OCI-LY3 (cell line): ENCODE measurements at regions not wholly inside any gene's neighbourhood (a gene's known extent, or its start where the extent isn't known, plus 50 kb on each side); places are given as distances from the start of the nearest gene placed in this dataset.
"Not testable (repeated sequence)": the region's sequence is repeated elsewhere in the genome, so short reads cannot be mapped to it uniquely, and the experiment has no call there.

ENCODE experiments used
- H2AFZ ChIP-seq: fragments of 200-600, 300-600 bp; shearing (Covaris generic); 2 replicates; pipeline ENCODE4 v1.6.0; 2014; ENCODE audit warnings: antibody characterized with exemption, low read depth, low read length
- H3K27ac ChIP-seq: fragments of 200-600, 300-600 bp; sonication (generic); 2 replicates; pipeline ENCODE4 v1.5.1; 2014; ENCODE audit warnings: mild to moderate bottlenecking, low read length, moderate library complexity, mixed read lengths
- H3K27me3 ChIP-seq: fragments of 200-600, 300-600 bp; sonication (generic); 2 replicates; pipeline ENCODE4 v1.6.1; 2014; ENCODE audit warnings: low read depth, low read length, mixed read lengths
- H3K36me3 ChIP-seq: fragments of 200-600, 300-600 bp; sonication (generic); replicated peaks from 2 replicates; pipeline ENCODE3; 2014; ENCODE audit warnings: low read depth, low read length, mixed read lengths
- H3K4me1 ChIP-seq: fragments of 300-600, 200-600 bp; sonication (generic); 2 replicates; pipeline ENCODE4 v1.6.1; 2014; ENCODE audit warnings: low read length, mixed read lengths
- H3K4me2 ChIP-seq: fragments of 200-600, 300-600 bp; sonication (generic); 2 replicates; pipeline ENCODE4 v1.6.1; 2014; ENCODE audit warnings: low read length, mixed read lengths
- H3K4me3 ChIP-seq: fragments of 300-600, 200-600 bp; sonication (generic); 2 replicates; pipeline ENCODE4 v1.5.1; 2014; ENCODE audit warnings: antibody characterized with exemption, mild to moderate bottlenecking, low read length, moderate library complexity
- H3K79me2 ChIP-seq: fragments of 300-600, 200-600 bp; shearing (Covaris generic); 2 replicates; pipeline ENCODE4 v1.6.1; 2014; ENCODE audit warnings: mild to moderate bottlenecking, low read length, mixed read lengths
- H3K9ac ChIP-seq: fragments of 300-600, 200-600 bp; shearing (Covaris generic); 2 replicates; pipeline ENCODE4 v1.6.0; 2014; ENCODE audit warnings: mild to moderate bottlenecking, low read length, moderate library complexity
- H3K9me3 ChIP-seq: fragments of 200-600, 300-600 bp; shearing (Covaris generic); 2 replicates; pipeline ENCODE4 v1.6.1; 2014; ENCODE audit warnings: low read length, mixed read lengths; ENCODE audit not compliant: insufficient read depth
- H4K20me1 ChIP-seq: fragments of 200-600, 300-600 bp; sonication (generic); 2 replicates; pipeline ENCODE4 v1.6.1; 2016; ENCODE audit warnings: low read length, mixed read lengths; ENCODE audit not compliant: insufficient read depth
- CTCF ChIP-seq: fragments of 200-600, 300-600 bp; sonication (generic); IDR thresholded peaks from 2 replicates; pipeline ENCODE4 v1.5.1; 2014; ENCODE audit warnings: antibody characterized with exemption, low read length, low read depth
- EZH2phosphoT487 ChIP-seq: fragments of 200-600 bp; shearing (Covaris generic); IDR thresholded peaks from 2 replicates; pipeline ENCODE4 v1.6.1; 2018; ENCODE audit warnings: antibody characterized with exemption, mixed run types, low read depth

- H3K4me2 ChIP-seq, result no peak overlapping the region
- H3K27ac ChIP-seq, result peak overlapping the region; percentile 32; the same call in 1 of the 2 replicates
- no peak overlapping the region for H3K4me3 ChIP-seq
- no peak overlapping the region for H2AFZ ChIP-seq
- no peaks in the 10 kb centered on the region for H3K27me3 ChIP-seq
- H4K20me1 ChIP-seq, result no peaks in the 10 kb centered on the region
- no peak overlapping the region for H3K9ac ChIP-seq
- TF ChIP-seq CTCF (no peak), EZH2phosphoT487 (no peak)
- H3K36me3 ChIP-seq, result peaks cover 18% of the 10 kb centered on the region
- H3K79me2 ChIP-seq, result no peaks in the 10 kb centered on the region
- H3K4me1 ChIP-seq, result peaks cover 45% of the 10 kb centered on the region
- H3K9me3 ChIP-seq, result peaks cover 6% of the 10 kb centered on the region; the same call in 1 of the 2 replicates
Observed at GRCh38 chr6:74596588-74596987, 609.3 kb downstream of the COL12A1 start.

- not testable (repeated sequence) for H3K79me2 ChIP-seq, H2AFZ ChIP-seq, H4K20me1 ChIP-seq, H3K9me3 ChIP-seq, H3K4me3 ChIP-seq, H3K9ac ChIP-seq, H3K4me2 ChIP-seq, H3K27ac ChIP-seq, H3K27me3 ChIP-seq
- peaks cover 36% of the 10 kb centered on the region for H3K4me1 ChIP-seq
- peaks cover 14% of the 10 kb centered on the region for H3K36me3 ChIP-seq
Observed at GRCh38 chr6:74594350-74594749, 611.5 kb downstream of the COL12A1 start.

GRCh38 chr6:74588094-74588832 is 617.6 kb downstream of the COL12A1 start:
- Histone ChIP-seq H3K9me3 (no peaks in the 10 kb centered on the region), H3K4me2 (no peak overlapping the region), H3K4me1 (no peaks in the 10 kb centered on the region), H3K4me3 (no peak overlapping the region), H3K27ac (no peak overlapping the region), H3K79me2 (no peaks in the 10 kb centered on the region), H2AFZ (no peak overlapping the region), H3K27me3 (no peaks in the 10 kb centered on the region), H3K9ac (no peak overlapping the region), H3K36me3 (no peaks in the 10 kb centered on the region), H4K20me1 (no peaks in the 10 kb centered on the region)
- no peak for TF ChIP-seq CTCF
- no peak for TF ChIP-seq EZH2phosphoT487

GRCh38 chr6:74587386-74587785 is 618.5 kb downstream of the COL12A1 start:
- Histone ChIP-seq H3K9ac (no peak overlapping the region), H3K4me3 (no peak overlapping the region), H4K20me1 (no peaks in the 10 kb centered on the region), H3K9me3 (no peaks in the 10 kb centered on the region), H3K36me3 (no peaks in the 10 kb centered on the region), H3K27ac (no peak overlapping the region), H3K79me2 (no peaks in the 10 kb centered on the region), H2AFZ (no peak overlapping the region), H3K4me1 (no peaks in the 10 kb centered on the region), H3K27me3 (no peaks in the 10 kb centered on the region), H3K4me2 (no peak overlapping the region)
- no peak for TF ChIP-seq EZH2phosphoT487
- no peak for TF ChIP-seq CTCF
